NCI-H128 (cell line): ENCODE measurements at regions not wholly inside any gene's neighbourhood (a gene's known extent, or its start where the extent isn't known, plus 50 kb on each side); places are given as distances from the start of the nearest gene placed in this dataset.
"Not testable (repeated sequence)": the region's sequence is repeated elsewhere in the genome, so short reads cannot be mapped to it uniquely, and the experiment has no call there.

Experiments
- DNase-seq: peaks from one replicate; lab custom pipeline; 2025; ENCODE audit not compliant: unreplicated experiment; lab: John Stamatoyannopoulos, UW

- DNase-seq = no peak
These were observed 160.2 kb upstream of the KLF3 start for GRCh38 chr4:38503689-38504395.

GRCh38 chr4:38504396-38504715 is 159.6 kb upstream of the KLF3 start:
- no peak for DNase-seq

DNA sequence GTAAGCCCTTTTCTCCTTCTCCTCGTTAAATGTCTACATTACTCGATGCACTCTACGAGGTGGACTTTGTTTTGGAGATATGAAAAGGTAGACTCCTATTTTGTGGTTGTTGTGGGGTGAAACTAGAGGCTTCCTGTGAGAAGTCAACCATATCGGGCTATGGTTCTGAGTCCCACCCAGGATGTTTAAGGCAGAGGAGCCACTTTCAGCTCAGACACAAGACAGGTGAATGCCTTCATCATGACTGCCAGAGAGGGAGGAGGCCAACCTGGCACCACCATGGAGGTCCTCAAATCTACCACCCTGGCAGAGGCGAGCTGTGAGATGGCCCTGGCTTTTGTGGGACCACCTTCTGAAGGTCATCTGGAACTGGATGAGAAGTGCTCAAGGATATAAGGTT is 154.4 kb upstream of the KLF3 start:
- no peak for DNase-seq

- DNase-seq = no peak
These were observed 153.8 kb upstream of the KLF3 start for GRCh38 chr4:38510201-38510600.

- DNase-seq = no peak
These were observed 152.3 kb upstream of the KLF3 start for GRCh38 chr4:38511702-38512101.

GRCh38 chr4:38512840-38513239 is 151.2 kb upstream of the KLF3 start:
- no peak for DNase-seq

- no peak for DNase-seq
These were observed 149.4 kb upstream of the KLF3 start for GRCh38 chr4:38514465-38515146.

DNA sequence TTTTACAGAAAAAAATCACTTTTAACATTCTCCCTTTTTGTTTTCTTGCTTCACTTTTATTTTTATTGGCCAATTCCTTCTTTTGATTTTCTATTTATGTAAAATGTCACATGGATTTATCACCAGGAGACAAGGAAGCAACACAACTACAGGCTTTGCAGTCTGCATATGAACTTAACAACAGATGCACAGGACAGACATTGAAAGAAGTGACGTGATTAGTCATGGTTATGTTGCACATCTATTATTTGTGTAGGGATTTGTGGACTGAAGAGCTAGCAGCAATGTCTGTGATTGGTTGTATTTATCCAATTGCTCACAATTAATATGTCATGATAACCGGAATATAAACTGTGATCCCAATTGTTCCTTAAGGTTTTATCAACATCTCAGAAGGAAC is 147.8 kb upstream of the KLF3 start:
- no peak for DNase-seq

DNA sequence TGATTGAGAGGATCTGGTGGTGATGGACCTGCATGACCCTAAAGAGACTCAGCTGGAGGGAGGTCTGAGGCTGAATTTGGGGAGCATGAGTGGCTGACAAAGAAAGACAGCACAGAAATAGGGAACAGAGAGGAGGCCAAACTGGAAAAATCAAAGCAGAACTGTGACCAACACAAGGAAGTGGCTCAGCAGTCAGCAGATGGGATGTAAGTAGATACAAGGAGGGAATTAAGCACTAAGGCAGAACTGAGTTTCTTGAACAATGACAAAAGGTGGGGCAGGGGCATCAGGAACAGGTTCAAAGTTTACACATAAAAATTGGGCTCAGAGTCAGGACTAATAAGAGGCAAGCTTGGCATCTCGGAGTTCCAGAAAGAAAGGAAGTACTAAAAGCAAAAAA is 144.3 kb upstream of the KLF3 start:
- DNase-seq = no peak

- DNase-seq = no peak
These were observed 140.9 kb upstream of the KLF3 start for GRCh38 chr4:38523054-38523453.

DNA sequence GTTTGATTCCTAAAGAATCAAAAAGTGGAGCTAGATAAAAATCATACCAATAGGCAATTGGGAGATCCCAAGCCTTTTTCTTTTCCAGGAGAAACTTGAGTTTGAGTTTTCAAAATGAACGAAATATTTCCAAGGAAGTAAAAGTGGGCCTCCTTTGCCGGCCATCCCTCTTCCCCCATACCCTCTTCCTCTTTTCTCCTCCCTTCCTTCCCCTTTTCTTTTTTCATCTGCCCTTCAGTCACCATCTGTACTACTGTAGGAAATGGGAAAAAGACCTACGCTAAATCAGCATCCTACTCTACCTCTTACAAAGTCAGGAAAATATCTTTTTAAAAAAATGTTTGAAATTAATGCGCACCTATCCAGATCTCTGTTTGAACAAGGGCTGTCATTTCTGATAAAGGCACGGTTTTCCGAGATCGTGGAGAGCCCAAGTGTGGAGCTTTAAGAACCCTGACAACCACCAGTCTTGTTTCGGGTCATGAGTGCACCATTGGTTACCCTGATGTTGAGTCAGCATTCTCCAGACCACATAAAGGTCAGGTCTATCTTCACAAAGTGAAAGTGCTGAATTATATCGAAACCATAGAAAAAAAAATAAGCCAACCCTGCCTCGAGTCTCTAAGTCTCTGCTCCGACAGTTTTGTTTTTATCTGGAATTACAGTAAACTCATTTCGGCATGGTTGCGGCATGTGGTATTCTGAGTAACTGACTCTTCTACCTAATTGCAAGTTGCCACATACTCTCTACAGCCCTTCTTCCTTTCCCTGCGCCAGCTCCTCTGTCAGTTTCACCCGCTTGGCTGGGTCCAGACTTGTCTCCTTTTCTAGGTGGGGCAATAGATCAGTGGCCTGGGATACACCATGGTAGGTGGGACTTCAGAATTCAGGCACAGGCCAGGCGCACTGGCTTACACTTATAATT is 140.2 kb upstream of the KLF3 start:
- DNase-seq = no peak

DNA sequence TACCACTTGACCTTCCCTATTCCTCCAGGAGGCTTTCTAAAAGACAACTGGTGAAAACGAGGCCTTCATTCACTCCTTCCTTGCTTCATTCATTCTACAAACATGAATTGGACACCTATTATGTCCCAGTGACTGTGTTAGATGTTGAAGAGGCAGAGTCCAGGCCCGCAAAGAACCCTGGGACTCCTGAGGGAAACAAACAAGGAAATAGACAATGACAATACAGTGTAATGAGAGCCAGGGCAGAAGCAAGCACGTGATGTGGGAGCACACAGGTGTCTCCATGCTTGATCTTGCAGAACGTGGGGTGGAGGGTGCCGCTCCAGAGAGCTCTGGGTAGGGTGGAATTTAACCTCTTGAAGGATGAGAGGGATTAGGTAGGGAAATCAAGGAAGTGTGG is 137.6 kb upstream of the KLF3 start:
- DNase-seq = no peak

- no peak for DNase-seq
These were observed 134.5 kb upstream of the KLF3 start for GRCh38 chr4:38529189-38530115.

DNA sequence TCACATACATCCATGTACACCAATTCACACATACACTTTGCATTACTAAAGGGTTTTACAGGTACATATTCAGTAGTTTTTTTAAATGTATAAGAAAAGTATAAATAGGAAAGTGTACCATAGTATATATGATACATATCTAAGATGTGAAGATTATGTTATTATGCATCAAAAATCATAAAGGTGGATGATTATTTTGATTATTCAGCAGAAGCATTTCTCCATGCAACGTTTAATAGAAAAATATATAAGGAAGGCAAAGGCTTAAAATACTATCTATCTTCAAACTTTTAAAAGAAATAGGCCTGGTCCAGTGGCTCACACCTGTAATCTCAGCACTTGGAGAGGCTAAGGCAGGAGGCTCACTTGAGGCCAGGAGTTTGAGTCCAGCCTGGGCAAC is 133.5 kb upstream of the KLF3 start:
- no peak for DNase-seq

GRCh38 chr4:38531141-38531727 is 132.8 kb upstream of the KLF3 start:
- DNase-seq = no peak

GRCh38 chr4:38532908-38533499 is 131.0 kb upstream of the KLF3 start:
- no peak for DNase-seq

DNA sequence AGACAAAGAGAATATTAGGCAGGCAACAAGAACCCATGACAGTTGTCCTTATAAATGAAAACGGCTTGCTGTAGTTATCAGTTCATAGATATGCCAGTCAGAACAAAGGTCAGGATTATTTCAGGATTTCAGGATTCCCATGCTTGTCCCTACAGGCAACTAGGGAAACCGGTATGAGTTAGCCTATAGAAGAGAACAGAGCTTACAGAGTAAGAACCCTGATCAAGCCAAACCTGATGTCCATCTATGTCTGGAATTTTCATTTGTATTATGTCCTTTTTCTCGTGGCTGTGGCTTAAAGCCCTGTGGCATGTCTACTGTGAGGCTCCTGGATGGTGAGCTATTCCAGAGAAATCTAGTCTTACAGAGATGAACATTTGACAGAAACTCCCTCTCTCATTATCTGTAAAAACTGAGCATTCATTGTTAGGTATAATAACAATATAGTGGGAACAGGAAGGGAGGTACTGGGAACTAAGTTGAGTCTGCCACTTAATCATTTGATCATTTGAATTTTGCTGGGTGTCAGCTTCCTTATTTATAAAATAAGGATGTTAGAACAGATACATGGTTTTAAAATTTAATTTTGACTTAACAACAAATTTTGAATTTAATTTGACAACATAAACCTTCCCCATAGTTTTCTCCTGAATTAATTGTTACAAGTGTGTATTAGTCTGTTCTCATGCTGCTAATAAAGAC is 129.5 kb upstream of the KLF3 start:
- DNase-seq = no peak

- DNase-seq = not testable (repeated sequence)
These were observed 128.9 kb upstream of the KLF3 start for GRCh38 chr4:38535071-38535470.

GRCh38 chr4:38535717-38536116 is 128.3 kb upstream of the KLF3 start:
- DNase-seq = no peak

DNA sequence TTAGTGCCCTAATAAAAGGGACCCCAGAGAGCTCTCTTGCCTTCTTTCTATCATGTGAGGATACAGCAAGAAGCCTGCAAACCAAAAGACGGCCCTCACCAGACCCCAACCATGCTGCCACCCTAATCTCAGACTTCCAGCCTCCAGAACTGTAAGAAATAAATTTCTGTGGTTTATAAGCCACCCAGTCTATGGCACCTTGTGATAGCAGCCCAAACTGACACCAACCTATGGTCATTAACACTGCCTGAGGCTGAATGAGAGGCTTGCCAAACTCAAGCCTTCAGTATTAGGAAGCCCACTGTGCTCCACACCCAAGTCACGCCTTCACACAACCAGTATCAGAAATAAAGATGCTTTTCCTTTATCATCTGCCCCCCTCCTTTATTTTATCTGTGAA is 127.3 kb upstream of the KLF3 start:
- no peak for DNase-seq
